ENCODE measurements at regions not wholly inside any gene's neighbourhood (a gene's known extent, or its start where the extent isn't known, plus 50 kb on each side); places are given as distances from the start of the nearest gene placed in this dataset.

- TF ChIP-seq CTCF (IDR thresholded peaks at IDR 0.05) (no peak), POLR2A (IDR thresholded peaks at IDR 0.05) (no peak), POLR2AphosphoS5 (IDR thresholded peaks at IDR 0.05) (no peak)
Observed at GRCh38 chr4:149910177-149910576, 94.5 kb upstream of the IQCM start.
